Lower lobe of right lung (tissue), 2 donors: ENCODE measurements at regions not wholly inside any gene's neighbourhood (a gene's known extent, or its start where the extent isn't known, plus 50 kb on each side); places are given as distances from the start of the nearest gene placed in this dataset.

Source experiments
- ATAC-seq, 2 donors: fragments of 200-7000 bp; cut with Tn5 transposase; one replicate each; pipeline ENCODE4 v1.9.1; 2020 to 2022; ENCODE audit warnings: mild to moderate bottlenecking in 2 of 2, moderate library complexity in 2 of 2
- DNase-seq: peaks from one replicate; pipeline ENCODE4 v3.0.0-alpha.2; 2020
- H3K27ac ChIP-seq: fragments of 200-600 bp; one replicate; pipeline ENCODE4 v1.8.0; 2022
- H3K27me3 ChIP-seq: fragments of 200-600 bp; one replicate; pipeline ENCODE4 v1.8.0; 2022; ENCODE audit warnings: low read depth
- H3K36me3 ChIP-seq: fragments of 200-600 bp; one replicate; pipeline ENCODE4 v1.8.0; 2022; ENCODE audit warnings: mild to moderate bottlenecking
- H3K4me1 ChIP-seq: fragments of 200-600 bp; one replicate; pipeline ENCODE4 v1.8.0; 2022
- H3K4me3 ChIP-seq: fragments of 200-600 bp; one replicate; pipeline ENCODE4 v1.8.0; 2022; ENCODE audit warnings: mild to moderate bottlenecking
- H3K9me3 ChIP-seq: fragments of 200-600 bp; one replicate; pipeline ENCODE4 v1.8.0; 2022
- intact Hi-C: fragments of 100-400 bp; cut with DNase I; formaldehyde crosslinking; loops from one replicate; pipeline ENCODE4 v1.11.0; 2022
- TF ChIP-seq, protein P1 (sequence below): fragments of 200-600 bp; IDR thresholded peaks from one replicate; pipeline ENCODE4 v1.8.0; 2022; ENCODE audit warnings: antibody characterized with exemption, mild to moderate bottlenecking
- donor health status: DM: no; HTN: yes; CAD: no; lungs with severe emphysema.

DNA sequence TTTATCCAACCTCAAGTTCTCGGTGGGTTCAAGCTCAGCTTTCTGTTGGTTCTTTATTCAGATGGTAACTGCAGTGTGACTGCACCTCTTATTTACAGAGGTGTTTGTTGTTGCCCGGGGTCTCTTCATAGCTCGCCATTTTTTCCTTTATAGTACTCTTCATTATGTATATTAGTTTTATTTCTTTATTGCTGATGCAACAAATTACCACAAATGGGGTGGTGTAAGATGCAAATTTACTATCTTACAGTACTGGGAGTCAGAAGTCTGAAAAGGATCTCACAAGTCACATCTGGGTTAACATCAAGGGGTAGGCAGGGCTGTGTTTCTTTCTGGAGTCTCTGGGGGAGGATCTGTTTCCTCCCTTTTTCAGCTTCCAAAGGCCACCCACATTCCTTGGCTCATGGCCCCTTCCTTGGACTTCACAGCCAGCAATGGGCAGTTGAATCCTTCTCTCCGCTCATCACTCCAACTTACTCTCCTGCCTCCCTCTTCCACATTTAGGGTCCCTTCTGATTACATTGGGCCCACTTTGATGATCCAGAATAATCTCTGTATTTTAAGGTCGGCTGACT lies 241.2 kb downstream of the HAPSTR1 start:
- ATAC-seq, result no peak
- intact Hi-C loops, result no loop called here
- Histone ChIP-seq H3K4me1 (no peaks in the 10 kb centered on the region), H3K4me3 (no peak overlapping the region), H3K36me3 (no peaks in the 10 kb centered on the region), H3K27ac (no peak overlapping the region), H3K9me3 (no peaks in the 10 kb centered on the region), H3K27me3 (no peaks in the 10 kb centered on the region)
- TF ChIP-seq, protein P1, sequence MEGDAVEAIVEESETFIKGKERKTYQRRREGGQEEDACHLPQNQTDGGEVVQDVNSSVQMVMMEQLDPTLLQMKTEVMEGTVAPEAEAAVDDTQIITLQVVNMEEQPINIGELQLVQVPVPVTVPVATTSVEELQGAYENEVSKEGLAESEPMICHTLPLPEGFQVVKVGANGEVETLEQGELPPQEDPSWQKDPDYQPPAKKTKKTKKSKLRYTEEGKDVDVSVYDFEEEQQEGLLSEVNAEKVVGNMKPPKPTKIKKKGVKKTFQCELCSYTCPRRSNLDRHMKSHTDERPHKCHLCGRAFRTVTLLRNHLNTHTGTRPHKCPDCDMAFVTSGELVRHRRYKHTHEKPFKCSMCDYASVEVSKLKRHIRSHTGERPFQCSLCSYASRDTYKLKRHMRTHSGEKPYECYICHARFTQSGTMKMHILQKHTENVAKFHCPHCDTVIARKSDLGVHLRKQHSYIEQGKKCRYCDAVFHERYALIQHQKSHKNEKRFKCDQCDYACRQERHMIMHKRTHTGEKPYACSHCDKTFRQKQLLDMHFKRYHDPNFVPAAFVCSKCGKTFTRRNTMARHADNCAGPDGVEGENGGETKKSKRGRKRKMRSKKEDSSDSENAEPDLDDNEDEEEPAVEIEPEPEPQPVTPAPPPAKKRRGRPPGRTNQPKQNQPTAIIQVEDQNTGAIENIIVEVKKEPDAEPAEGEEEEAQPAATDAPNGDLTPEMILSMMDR, result no peak
- no peak for DNase-seq

DNA sequence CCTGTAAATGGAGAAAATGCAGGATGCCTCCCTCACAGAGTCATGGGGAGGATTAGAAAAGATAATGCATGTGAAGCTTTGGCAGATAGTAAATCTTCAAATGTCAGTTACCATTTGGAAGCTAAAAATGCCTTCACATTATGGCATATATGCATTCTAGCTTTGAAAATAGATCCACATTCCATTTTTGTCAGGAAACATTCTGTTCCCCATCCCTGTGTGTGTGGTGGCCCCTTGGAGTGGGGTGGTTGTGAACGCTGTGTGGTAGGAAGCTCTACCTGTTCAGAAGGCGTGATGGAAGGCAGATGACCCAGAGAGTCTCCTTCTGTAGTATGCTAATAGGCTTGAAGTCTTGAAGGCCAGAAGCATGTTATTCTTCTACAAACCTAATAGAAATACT lies 242.0 kb downstream of the HAPSTR1 start:
- no peaks in the 10 kb centered on the region for H3K4me1 ChIP-seq
- DNase-seq (no peak), ATAC-seq (no peak)
- no peak overlapping the region for H3K27ac ChIP-seq
- no peaks in the 10 kb centered on the region for H3K9me3 ChIP-seq
- no peaks in the 10 kb centered on the region for H3K36me3 ChIP-seq
- no peaks in the 10 kb centered on the region for H3K27me3 ChIP-seq
- TF ChIP-seq, protein P1, result no peak
- no peak overlapping the region for H3K4me3 ChIP-seq
- intact Hi-C loops, result no loop called here

DNA sequence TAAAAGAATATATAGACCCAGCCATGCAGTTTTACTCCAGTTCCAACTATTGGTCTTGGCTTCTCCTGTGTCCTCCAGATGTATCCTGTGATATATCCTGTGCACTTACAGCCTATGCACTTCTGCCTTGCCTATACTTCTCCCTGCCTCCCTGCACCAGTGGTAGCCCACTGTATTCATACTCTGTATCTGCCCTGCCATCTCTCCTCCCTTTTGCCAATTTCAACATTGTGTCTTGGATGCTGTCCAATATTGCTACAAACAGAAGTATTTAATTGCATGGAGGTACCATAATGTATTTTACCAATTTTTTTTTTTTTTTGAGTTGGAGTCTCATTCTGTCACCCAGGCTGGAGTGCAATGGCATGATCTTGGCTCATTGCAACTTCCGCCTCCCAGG lies 242.7 kb downstream of the HAPSTR1 start:
- no peaks in the 10 kb centered on the region for H3K9me3 ChIP-seq
- H3K36me3 ChIP-seq, result no peaks in the 10 kb centered on the region
- DNase-seq (no peak), ATAC-seq (no peak)
- no peaks in the 10 kb centered on the region for H3K4me1 ChIP-seq
- H3K27me3 ChIP-seq, result no peaks in the 10 kb centered on the region
- no peak overlapping the region for H3K4me3 ChIP-seq
- TF ChIP-seq, protein P1, result no peak
- H3K27ac ChIP-seq, result no peak overlapping the region
- intact Hi-C loops, result no loop called here

DNA sequence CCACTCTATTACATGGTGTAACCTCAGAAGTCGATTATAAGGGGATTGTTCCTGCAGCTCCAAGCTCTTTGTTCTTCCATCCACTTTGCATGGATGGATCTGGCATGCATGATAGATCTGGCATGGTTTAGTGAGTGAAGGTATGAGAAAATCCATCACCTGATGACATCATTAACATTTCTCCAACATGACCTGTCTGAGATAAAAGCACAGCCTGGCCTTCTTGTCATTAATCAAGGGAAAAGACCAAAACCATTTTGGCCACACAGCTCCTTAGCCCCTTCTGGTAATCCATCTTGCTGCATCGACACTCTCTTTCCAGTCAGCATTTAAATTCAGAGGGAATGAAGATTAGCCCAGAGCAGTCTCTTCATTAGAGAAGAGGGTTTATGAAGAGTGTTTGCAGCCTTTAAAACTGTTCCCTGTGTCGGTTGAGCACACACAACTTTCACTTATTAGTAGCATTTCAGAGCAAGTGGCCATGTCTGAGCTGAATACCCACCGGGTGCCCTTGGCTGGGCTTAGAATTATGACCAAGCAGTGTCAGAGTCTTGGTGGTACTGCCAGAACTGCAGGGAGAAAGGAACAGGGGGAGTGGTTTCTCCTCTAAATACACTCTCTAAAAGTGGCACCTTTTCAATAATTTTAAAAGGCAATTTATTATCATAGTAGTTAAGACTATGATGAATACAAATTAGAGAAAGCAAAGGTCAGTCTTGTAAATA lies 246.0 kb downstream of the HAPSTR1 start:
- H3K4me3 ChIP-seq, result no peak overlapping the region
- H3K4me1 ChIP-seq, result no peaks in the 10 kb centered on the region
- no peaks in the 10 kb centered on the region for H3K9me3 ChIP-seq
- H3K27me3 ChIP-seq, result no peaks in the 10 kb centered on the region
- intact Hi-C loops, result no loop called here
- DNase-seq, result no peak
- no peak for ATAC-seq
- no peak overlapping the region for H3K27ac ChIP-seq
- TF ChIP-seq, protein P1, result no peak
- no peaks in the 10 kb centered on the region for H3K36me3 ChIP-seq

DNA sequence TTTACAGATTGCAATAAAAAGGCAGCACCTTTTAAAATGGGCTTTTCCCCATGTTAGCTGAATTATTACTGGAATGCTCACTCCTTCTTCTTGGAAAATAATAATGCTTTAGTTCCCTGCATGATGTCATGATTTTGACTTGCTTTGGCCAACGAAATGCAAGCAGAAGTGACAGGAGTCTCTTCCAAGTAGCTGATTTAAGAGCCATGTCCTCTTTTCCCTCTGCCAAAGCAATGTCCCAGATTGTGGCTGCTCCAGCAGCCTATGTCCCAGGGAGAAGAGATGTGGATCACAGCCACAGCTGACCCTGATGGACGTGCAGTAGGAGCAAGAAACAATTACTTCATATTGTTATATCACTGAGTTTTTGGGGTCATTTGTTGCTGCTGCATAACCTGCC lies 246.6 kb downstream of the HAPSTR1 start:
- Histone ChIP-seq H3K27ac (no peak overlapping the region), H3K9me3 (no peaks in the 10 kb centered on the region), H3K27me3 (no peaks in the 10 kb centered on the region), H3K36me3 (no peaks in the 10 kb centered on the region), H3K4me1 (no peaks in the 10 kb centered on the region), H3K4me3 (no peak overlapping the region)
- DNase-seq (no peak), ATAC-seq (no peak)
- intact Hi-C loops, result no loop called here
- TF ChIP-seq, protein P1, result no peak
